ENCODE measurements at regions not wholly inside any gene's neighbourhood (a gene's known extent, or its start where the extent isn't known, plus 50 kb on each side); places are given as distances from the start of the nearest gene placed in this dataset.
A peak's percentile ranks its signal among the peaks of the same experiment; 100 is the strongest.

GRCh38 chr2:5064687-5065086 lies 627.5 kb upstream of the SOX11 start:
- H3K27ac ChIP-seq, result no peak overlapping the region
- TF ChIP-seq ZFX (IDR thresholded peaks at IDR 0.05; ENCODE audit: borderline replicate concordance) (no peak), CTCF (IDR thresholded peaks at IDR 0.05) (no peak)

- H3K27ac ChIP-seq, result no peak overlapping the region
- TF ChIP-seq CTCF (IDR thresholded peaks at IDR 0.05), result no peak
Measured at GRCh38 chr2:5067816-5068215, 624.4 kb upstream of the SOX11 start.

- no peak for TF ChIP-seq CTCF (IDR thresholded peaks at IDR 0.05)
- TF ChIP-seq ZFX (IDR thresholded peaks at IDR 0.05; ENCODE audit: borderline replicate concordance), result no peak
- no peak overlapping the region for H3K27ac ChIP-seq
Measured at GRCh38 chr2:5070257-5070656, 621.9 kb upstream of the SOX11 start.

- TF ChIP-seq CTCF (IDR thresholded peaks at IDR 0.05) (no peak), ZFX (IDR thresholded peaks at IDR 0.05; ENCODE audit: borderline replicate concordance) (no peak)
- no peak overlapping the region for H3K27ac ChIP-seq
Measured at GRCh38 chr2:5074733-5075132, 617.5 kb upstream of the SOX11 start.

GRCh38 chr2:5076599-5076998 lies 615.6 kb upstream of the SOX11 start:
- TF ChIP-seq ZFX (IDR thresholded peaks at IDR 0.05; ENCODE audit: borderline replicate concordance), result no peak
- TF ChIP-seq CTCF (IDR thresholded peaks at IDR 0.05), result no peak

GRCh38 chr2:5077479-5078089 lies 614.6 kb upstream of the SOX11 start:
- TF ChIP-seq CTCF (IDR thresholded peaks at IDR 0.05) (peak; percentile 47), ZFX (IDR thresholded peaks at IDR 0.05; ENCODE audit: borderline replicate concordance) (no peak)

More at GRCh38 chr2:5076599-5076998, 615.6 kb upstream of the SOX11 start:
- H3K27ac ChIP-seq, result 0 out of 2 replicates have a peak overlapping the region, but pooled peaks have one; percentile 14

GRCh38 chr2:5083402-5083801 lies 608.8 kb upstream of the SOX11 start:
- TF ChIP-seq ZFX (IDR thresholded peaks at IDR 0.05; ENCODE audit: borderline replicate concordance) (no peak), CTCF (IDR thresholded peaks at IDR 0.05) (no peak)
- H3K27ac ChIP-seq, result no peak overlapping the region

More at GRCh38 chr2:5077479-5078089, 614.6 kb upstream of the SOX11 start:
- H3K27ac ChIP-seq, result no peak overlapping the region
